Caco-2 (cell line): ENCODE measurements at regions not wholly inside any gene's neighbourhood (a gene's known extent, or its start where the extent isn't known, plus 50 kb on each side); places are given as distances from the start of the nearest gene placed in this dataset.

Source experiments
- BruUV-seq: library from RNA; stranded (reverse); fragments of 400-500 nt; replicated peaks from 2 replicates; lab custom pipeline; 2021; lab: Mats Ljungman, UMichigan
- CTCF ChIA-PET: fragments of 300-600 bp; sonication (Branson Sonifier 250); formaldehyde crosslinking; loops from one replicate; lab custom pipeline; 2022; ENCODE audit warnings: antibody characterized with exemption; lab: Charles Lee
- POLR2A ChIA-PET: fragments of 300-600 bp; sonication (Branson Sonifier 250); formaldehyde crosslinking; loops from one replicate; lab custom pipeline; 2022; ENCODE audit warnings: antibody characterized with exemption; lab: Charles Lee
- DNase-seq, 2 experiments: peaks; one replicate each; pipeline versions ENCODE4 v3.0.0 to v3.0.0-alpha.2; 2020 to 2022
- H3K27me3 ChIP-seq: replicated peaks from 2 replicates; pipeline ENCODE4 v1.6.0; 2011; ENCODE audit warnings: low read length; ENCODE audit not compliant: control insufficient read depth, insufficient read depth
- H3K36me3 ChIP-seq: 2 replicates; pipeline ENCODE4 v1.5.1; 2011; ENCODE audit warnings: low read length; ENCODE audit not compliant: control insufficient read depth, insufficient read depth
- H3K4me1 ChIP-seq: fragments of 250-450 bp; sonication (Bioruptor Pico); 2 replicates; pipeline ENCODE4 v1.5.1; 2020; ENCODE audit warnings: mild to moderate bottlenecking
- H3K4me3 ChIP-seq: 2 replicates; pipeline ENCODE4 v1.5.1; 2011; ENCODE audit warnings: low read depth, mild to moderate bottlenecking, control low read depth, low read length
- H3K9me3 ChIP-seq: fragments of 250-450 bp; sonication (Bioruptor Pico); 2 replicates; pipeline ENCODE4 v1.5.1; 2020; ENCODE audit warnings: mild to moderate bottlenecking, moderate library complexity
- H3K27ac Mint-ChIP-seq: one replicate; pipeline ENCODE4 v1.8.0; 2022; ENCODE audit warnings: mixed read lengths; ENCODE audit not compliant: unreplicated experiment
- H3K27me3 Mint-ChIP-seq: one replicate; pipeline ENCODE4 v1.8.0; 2022; ENCODE audit warnings: mixed read lengths; ENCODE audit not compliant: insufficient read depth, unreplicated experiment
- H3K36me3 Mint-ChIP-seq: one replicate; pipeline ENCODE4 v1.8.0; 2022; ENCODE audit warnings: mild to moderate bottlenecking, mixed read lengths; ENCODE audit not compliant: insufficient read depth, unreplicated experiment
- H3K4me1 Mint-ChIP-seq: one replicate; pipeline ENCODE4 v1.8.0; 2022; ENCODE audit warnings: low read depth, mixed read lengths; ENCODE audit not compliant: unreplicated experiment
- H3K4me3 Mint-ChIP-seq: one replicate; pipeline ENCODE4 v1.8.0; 2022; ENCODE audit warnings: mild to moderate bottlenecking, moderate library complexity, mixed read lengths; ENCODE audit not compliant: unreplicated experiment
- H3K9me3 Mint-ChIP-seq: one replicate; pipeline ENCODE4 v1.8.0; 2022; ENCODE audit warnings: mixed read lengths; ENCODE audit not compliant: unreplicated experiment
- CTCF ChIP-seq, 2 experiments: fragments of 200-600 bp in 1 of 2; IDR thresholded peaks; 1 replicate in 1 of 2; 2 replicates in 1 of 2; pipeline versions ENCODE4 v1.5.1 to v1.8.0; 2011 to 2022; ENCODE audit warnings: antibody characterized with exemption in 1 of 2, control low read depth in 1 of 2, inconsistent platforms in 1 of 2, low read depth in 1 of 2, low read length in 1 of 2, mild to moderate bottlenecking in 1 of 2, moderate library complexity in 1 of 2; ENCODE audit not compliant: insufficient read depth in 1 of 2, severe bottlenecking in 1 of 2, unreplicated experiment in 1 of 2
- intact Hi-C: fragments of 100-400 bp; cut with micrococcal nuclease; formaldehyde crosslinking; loops from one replicate; pipeline ENCODE4 v1.10.0; 2022; ENCODE audit not compliant: unreplicated experiment

- Histone ChIP-seq H3K9me3 (no peaks in the 10 kb centered on the region; the same call in 1 of the 2 replicates), H3K36me3 (no peaks in the 10 kb centered on the region), H3K4me1 (no peaks in the 10 kb centered on the region), H3K27me3 (no peaks in the 10 kb centered on the region), H3K4me3 (no peak overlapping the region)
- no peaks in the 10 kb centered on the region for H3K9me3 Mint-ChIP-seq
- CTCF ChIA-PET = no interaction called here
- no peak overlapping the region for H3K4me3 Mint-ChIP-seq
- no peaks in the 10 kb centered on the region for H3K36me3 Mint-ChIP-seq
- intact Hi-C loops = no loop called here
- POLR2A ChIA-PET = no interaction called here
- no peak for TF ChIP-seq CTCF (IDR thresholded peaks at IDR 0.05; ENCODE audit: insufficient read depth in 1 of 2, low read depth in 1 of 2, low read length in 1 of 2, severe bottlenecking in 1 of 2, unreplicated experiment in 1 of 2)
- H3K4me1 Mint-ChIP-seq = no peaks in the 10 kb centered on the region
- H3K27ac Mint-ChIP-seq = no peak overlapping the region
- no peaks in the 10 kb centered on the region for H3K27me3 Mint-ChIP-seq
- DNase-seq = no peak
- BruUV-seq = no TSS peak
Measured at GRCh38 chr4:66219401-66219800, 549.1 kb upstream of the EPHA5 start.

- no peaks in the 10 kb centered on the region; the same call in 1 of the 2 replicates for H3K9me3 ChIP-seq
- ChIA-PET CTCF (no interaction called here), POLR2A (no interaction called here)
- no peak for TF ChIP-seq CTCF (IDR thresholded peaks at IDR 0.05; ENCODE audit: insufficient read depth in 1 of 2, low read depth in 1 of 2, low read length in 1 of 2, severe bottlenecking in 1 of 2, unreplicated experiment in 1 of 2)
- Mint-ChIP-seq H3K36me3 (no peaks in the 10 kb centered on the region), H3K4me3 (no peak overlapping the region), H3K27me3 (no peaks in the 10 kb centered on the region), H3K27ac (no peak overlapping the region), H3K9me3 (no peaks in the 10 kb centered on the region), H3K4me1 (no peaks in the 10 kb centered on the region)
- no TSS peak for BruUV-seq
- no peak overlapping the region for H3K4me3 ChIP-seq
- intact Hi-C loops = no loop called here
- H3K36me3 ChIP-seq = no peaks in the 10 kb centered on the region
- H3K4me1 ChIP-seq = no peaks in the 10 kb centered on the region
- DNase-seq = no peak
- no peaks in the 10 kb centered on the region for H3K27me3 ChIP-seq
Measured at GRCh38 chr4:66216252-66216651, 546.0 kb upstream of the EPHA5 start.

- no peak overlapping the region for H3K4me3 ChIP-seq
- ChIA-PET POLR2A (no interaction called here), CTCF (no interaction called here)
- H3K36me3 ChIP-seq = no peaks in the 10 kb centered on the region
- DNase-seq = no peak
- Mint-ChIP-seq H3K9me3 (no peaks in the 10 kb centered on the region), H3K4me3 (no peak overlapping the region), H3K27ac (no peak overlapping the region), H3K4me1 (no peaks in the 10 kb centered on the region), H3K36me3 (no peaks in the 10 kb centered on the region), H3K27me3 (peaks cover 2% of the 10 kb centered on the region)
- BruUV-seq = no TSS peak
- no peaks in the 10 kb centered on the region for H3K27me3 ChIP-seq
- H3K9me3 ChIP-seq = no peaks in the 10 kb centered on the region; the same call in 1 of the 2 replicates
- TF ChIP-seq CTCF (IDR thresholded peaks at IDR 0.05; ENCODE audit: insufficient read depth in 1 of 2, low read depth in 1 of 2, low read length in 1 of 2, severe bottlenecking in 1 of 2, unreplicated experiment in 1 of 2) = no peak
- no peaks in the 10 kb centered on the region for H3K4me1 ChIP-seq
- intact Hi-C loops = no loop called here
Measured at GRCh38 chr4:66212489-66212888, 542.2 kb upstream of the EPHA5 start.
